Thyroid gland (tissue), 4 donors: ENCODE measurements at regions not wholly inside any gene's neighbourhood (a gene's known extent, or its start where the extent isn't known, plus 50 kb on each side); places are given as distances from the start of the nearest gene placed in this dataset.

Experiments used
- DNase-seq, 2 donors: peaks; one replicate each; pipeline ENCODE4 v3.0.0-alpha.2; 2019
- H3K27ac ChIP-seq, 3 donors: fragments of 200-600 bp; sonication (generic); 1 replicate in 2 of 3; 2 replicates in 1 of 3; pipeline ENCODE4 v1.5.1; 2016 to 2019; ENCODE audit warnings: mild to moderate bottlenecking in 1 of 3, moderate library complexity in 1 of 3
- H3K27me3 ChIP-seq: fragments of 200-600 bp; sonication (generic); one replicate; pipeline ENCODE4 v1.5.1; 2019
- H3K36me3 ChIP-seq, 2 donors: fragments of 200-600 bp; sonication (generic); one replicate each; pipeline ENCODE4 v1.5.1; 2016 to 2019
- H3K4me1 ChIP-seq, 2 donors: fragments of 200-600 bp; sonication (generic); one replicate each; pipeline ENCODE4 v1.5.1; 2017 to 2019
- H3K4me3 ChIP-seq, 3 donors: fragments of 200-600 bp; sonication (generic); replicated peaks in 1 of 3; 1 replicate in 2 of 3; 2 replicates in 1 of 3; pipeline ENCODE4 v1.5.1; 2016; ENCODE audit warnings: mild to moderate bottlenecking in 1 of 3
- H3K9me3 ChIP-seq: fragments of 200-600 bp; sonication (generic); one replicate; pipeline ENCODE4 v1.5.1; 2017
- POLR2A ChIP-seq, 2 donors: fragments of 450-650 bp; IDR thresholded peaks; one replicate each; pipeline ENCODE4 v1.6.1; 2017; ENCODE audit warnings: antibody characterized with exemption in 2 of 2, mild to moderate bottlenecking in 2 of 2, moderate library complexity in 1 of 2
- WGBS, 2 donors: methylation state at CpG; one replicate each; pipeline ENCODE4 v1.1.5; 2017; 5-methylcytosine and 5-hydroxymethylcytosine counted together
- intact Hi-C: fragments of 100-400 bp; cut with DNase I; formaldehyde crosslinking; loops from one replicate; pipeline ENCODE4 v1.15.1; 2023
- TF ChIP-seq, protein P1 (sequence below), 6 experiments: fragments of 200-600 bp in 3 of 6; fragments of 450-650 bp in 3 of 6; sonication (generic) in 3 of 6; IDR thresholded peaks; one replicate each; pipeline ENCODE4 v1.5.1; 2016 to 2019; ENCODE audit warnings: antibody characterized with exemption in 6 of 6, mild to moderate bottlenecking in 2 of 6, inconsistent platforms in 1 of 6, moderate library complexity in 1 of 6

GRCh38 chr6:82712826-82713225 lies 349.2 kb downstream of the TPBG start:
- Histone ChIP-seq H3K27ac (no peak overlapping the region), H3K36me3 (no peaks in the 10 kb centered on the region)
- WGBS, 2 donors, result 58 to 68% methylated on average over 1 of the region's 1 CpG

DNA sequence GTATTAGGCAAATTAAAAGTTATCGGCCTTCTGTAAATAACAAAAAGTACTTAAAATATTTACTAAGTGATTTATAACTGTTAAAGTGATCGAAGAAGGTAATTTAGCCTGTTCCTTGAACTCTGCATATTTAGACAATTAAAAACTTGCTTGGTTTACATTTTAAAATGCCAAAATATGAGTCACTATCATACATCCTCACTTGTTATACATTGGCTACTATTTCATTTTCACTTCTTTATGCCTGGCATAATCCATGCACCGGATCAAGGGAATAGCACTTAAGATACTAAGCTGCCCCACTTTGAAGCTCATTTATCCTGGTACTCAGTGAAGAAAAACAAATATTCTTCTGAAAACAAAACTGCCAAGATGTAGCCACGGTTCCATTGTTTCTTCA lies 344.6 kb downstream of the UBE3D start:
- Histone ChIP-seq H3K9me3 (no peaks in the 10 kb centered on the region), H3K4me1 (no peaks in the 10 kb centered on the region), H3K36me3 (no peaks in the 10 kb centered on the region), H3K27me3 (no peaks in the 10 kb centered on the region), H3K27ac (no peak overlapping the region), H3K4me3 (no peak overlapping the region)
- intact Hi-C loops, result no loop called here
- DNase-seq, result no peak
- WGBS, 2 donors, result 63 to 70% methylated on average over 4 of the region's 4 CpGs
- no peak for TF ChIP-seq POLR2A (IDR thresholded peaks at IDR 0.05)
- TF ChIP-seq, protein P1, sequence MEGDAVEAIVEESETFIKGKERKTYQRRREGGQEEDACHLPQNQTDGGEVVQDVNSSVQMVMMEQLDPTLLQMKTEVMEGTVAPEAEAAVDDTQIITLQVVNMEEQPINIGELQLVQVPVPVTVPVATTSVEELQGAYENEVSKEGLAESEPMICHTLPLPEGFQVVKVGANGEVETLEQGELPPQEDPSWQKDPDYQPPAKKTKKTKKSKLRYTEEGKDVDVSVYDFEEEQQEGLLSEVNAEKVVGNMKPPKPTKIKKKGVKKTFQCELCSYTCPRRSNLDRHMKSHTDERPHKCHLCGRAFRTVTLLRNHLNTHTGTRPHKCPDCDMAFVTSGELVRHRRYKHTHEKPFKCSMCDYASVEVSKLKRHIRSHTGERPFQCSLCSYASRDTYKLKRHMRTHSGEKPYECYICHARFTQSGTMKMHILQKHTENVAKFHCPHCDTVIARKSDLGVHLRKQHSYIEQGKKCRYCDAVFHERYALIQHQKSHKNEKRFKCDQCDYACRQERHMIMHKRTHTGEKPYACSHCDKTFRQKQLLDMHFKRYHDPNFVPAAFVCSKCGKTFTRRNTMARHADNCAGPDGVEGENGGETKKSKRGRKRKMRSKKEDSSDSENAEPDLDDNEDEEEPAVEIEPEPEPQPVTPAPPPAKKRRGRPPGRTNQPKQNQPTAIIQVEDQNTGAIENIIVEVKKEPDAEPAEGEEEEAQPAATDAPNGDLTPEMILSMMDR (IDR thresholded peaks at IDR 0.05), result no peak

More at GRCh38 chr6:82712826-82713225, 349.2 kb downstream of the TPBG start:
- H3K27me3 ChIP-seq, result no peaks in the 10 kb centered on the region
- intact Hi-C loops, result no loop called here
- no peak overlapping the region for H3K4me3 ChIP-seq
- DNase-seq, result no peak
- TF ChIP-seq POLR2A (IDR thresholded peaks at IDR 0.05), result no peak
- TF ChIP-seq, protein P1 (IDR thresholded peaks at IDR 0.05), result no peak
- H3K9me3 ChIP-seq, result no peaks in the 10 kb centered on the region
- no peaks in the 10 kb centered on the region for H3K4me1 ChIP-seq

- Histone ChIP-seq H3K27ac (no peak overlapping the region), H3K4me1 (no peaks in the 10 kb centered on the region), H3K27me3 (no peaks in the 10 kb centered on the region), H3K36me3 (no peaks in the 10 kb centered on the region), H3K4me3 (no peak overlapping the region), H3K9me3 (no peaks in the 10 kb centered on the region)
- intact Hi-C loops, result no loop called here
- DNase-seq, result no peak
- 66 to 71% methylated on average over 4 of the region's 4 CpGs for WGBS, 2 donors
- TF ChIP-seq, protein P1 (IDR thresholded peaks at IDR 0.05), result no peak
- no peak for TF ChIP-seq POLR2A (IDR thresholded peaks at IDR 0.05)
Measured at GRCh38 chr6:82735790-82736189, 329.9 kb downstream of the UBE3D start.

GRCh38 chr6:82737965-82738364 lies 327.7 kb downstream of the UBE3D start:
- no peak for DNase-seq
- Histone ChIP-seq H3K27ac (no peak overlapping the region), H3K27me3 (no peaks in the 10 kb centered on the region), H3K4me1 (no peaks in the 10 kb centered on the region), H3K4me3 (no peak overlapping the region), H3K9me3 (no peaks in the 10 kb centered on the region), H3K36me3 (no peaks in the 10 kb centered on the region)
- intact Hi-C loops, result no loop called here
- TF ChIP-seq, protein P1 (IDR thresholded peaks at IDR 0.05), result no peak
- TF ChIP-seq POLR2A (IDR thresholded peaks at IDR 0.05), result no peak
- 86 to 92% methylated on average over 1 of the region's 1 CpG for WGBS, 2 donors

- no peaks in the 10 kb centered on the region for H3K4me1 ChIP-seq
- TF ChIP-seq, protein P1 (IDR thresholded peaks at IDR 0.05), result no peak
- TF ChIP-seq POLR2A (IDR thresholded peaks at IDR 0.05), result no peak
- no peak overlapping the region for H3K4me3 ChIP-seq
- no peaks in the 10 kb centered on the region for H3K9me3 ChIP-seq
- no peak for DNase-seq
- no peaks in the 10 kb centered on the region for H3K36me3 ChIP-seq
- no peaks in the 10 kb centered on the region for H3K27me3 ChIP-seq
- WGBS, 2 donors, result 23% methylated on average over 1 of the region's 1 CpG
- no peak overlapping the region for H3K27ac ChIP-seq
- intact Hi-C loops, result no loop called here
Measured at GRCh38 chr6:82738773-82739172, 326.9 kb downstream of the UBE3D start.
